Skeletal muscle satellite cell (primary cell): ENCODE measurements at regions not wholly inside any gene's neighbourhood (a gene's known extent, or its start where the extent isn't known, plus 50 kb on each side); places are given as distances from the start of the nearest gene placed in this dataset.
"Not testable (repeated sequence)": the region's sequence is repeated elsewhere in the genome, so short reads cannot be mapped to it uniquely, and the experiment has no call there.

Experiments used
- H3K27me3 ChIP-seq: 2 replicates; pipeline ENCODE4 v1.7.0; 2013; ENCODE audit warnings: low read length; ENCODE audit not compliant: control insufficient read depth, insufficient read depth
- H3K36me3 ChIP-seq: 2 replicates; pipeline ENCODE4 v1.7.0; 2013; ENCODE audit warnings: mild to moderate bottlenecking, control low read depth, low read length; ENCODE audit not compliant: insufficient read depth
- H3K4me1 ChIP-seq: 2 replicates; pipeline ENCODE4 v1.7.0; 2013; ENCODE audit warnings: low read length; ENCODE audit not compliant: control insufficient read depth, insufficient read depth
- H3K4me2 ChIP-seq: 2 replicates; pipeline ENCODE4 v1.7.0; 2013; ENCODE audit warnings: mild to moderate bottlenecking, low read length
- H3K4me3 ChIP-seq: 2 replicates; pipeline ENCODE4 v1.7.0; 2013; ENCODE audit warnings: low read length
- H3K9ac ChIP-seq: 2 replicates; pipeline ENCODE4 v1.7.0; 2013; ENCODE audit warnings: mild to moderate bottlenecking, low read depth, low read length, moderate library complexity
- H3K9me3 ChIP-seq: replicated peaks from 2 replicates; pipeline ENCODE4 v1.7.0; 2013; ENCODE audit warnings: mild to moderate bottlenecking, control low read depth, low read length

DNA sequence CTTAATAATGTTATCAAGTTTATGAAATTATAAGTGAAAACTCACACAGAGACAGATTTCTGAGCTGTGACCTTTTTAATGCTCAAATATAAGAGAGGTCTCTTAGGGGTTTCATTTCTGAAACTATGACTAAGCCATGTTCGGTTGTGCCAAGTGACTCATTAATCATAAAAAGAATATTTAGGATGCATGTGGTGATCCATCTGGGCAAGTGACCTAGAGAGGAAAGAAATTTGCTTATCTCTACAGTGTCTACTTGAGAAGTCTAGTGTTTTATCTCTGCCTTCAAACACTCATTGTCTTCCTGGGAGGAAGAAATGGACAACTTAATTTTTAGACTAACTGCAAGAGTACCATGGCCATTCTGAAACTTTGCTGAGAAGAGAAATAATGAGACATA, 545.3 kb upstream of the GRID2 start:
- no peaks in the 10 kb centered on the region for H3K36me3 ChIP-seq
- H3K4me2 ChIP-seq, result no peak overlapping the region
- H3K27me3 ChIP-seq, result no peaks in the 10 kb centered on the region
- no peaks in the 10 kb centered on the region for H3K9me3 ChIP-seq
- no peaks in the 10 kb centered on the region for H3K4me1 ChIP-seq
- no peak overlapping the region for H3K4me3 ChIP-seq
- no peak overlapping the region for H3K9ac ChIP-seq

DNA sequence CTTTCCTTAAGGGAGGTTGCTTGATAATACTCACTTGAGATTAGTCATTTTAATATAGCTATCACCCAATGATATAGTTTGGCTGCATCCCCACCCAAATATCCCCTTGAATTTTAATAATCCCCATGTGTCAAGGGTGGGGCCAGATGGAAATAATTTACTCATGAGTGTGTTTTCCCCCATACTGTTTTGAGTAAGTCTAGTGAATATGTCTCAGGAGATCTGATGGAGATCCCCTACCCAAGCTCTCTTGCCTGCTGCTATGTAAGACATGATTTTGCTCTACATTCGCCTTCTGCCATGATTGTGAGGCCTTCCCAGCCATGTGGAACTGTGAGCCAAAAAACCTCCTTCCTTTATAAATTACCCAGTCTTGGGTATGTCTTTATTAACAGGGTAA, 539.7 kb upstream of the GRID2 start:
- Histone ChIP-seq H3K9me3 (no peaks in the 10 kb centered on the region), H3K36me3 (no peaks in the 10 kb centered on the region), H3K27me3 (no peaks in the 10 kb centered on the region), H3K4me3 (no peak overlapping the region), H3K4me1 (no peaks in the 10 kb centered on the region), H3K9ac (no peak overlapping the region), H3K4me2 (no peak overlapping the region)

DNA sequence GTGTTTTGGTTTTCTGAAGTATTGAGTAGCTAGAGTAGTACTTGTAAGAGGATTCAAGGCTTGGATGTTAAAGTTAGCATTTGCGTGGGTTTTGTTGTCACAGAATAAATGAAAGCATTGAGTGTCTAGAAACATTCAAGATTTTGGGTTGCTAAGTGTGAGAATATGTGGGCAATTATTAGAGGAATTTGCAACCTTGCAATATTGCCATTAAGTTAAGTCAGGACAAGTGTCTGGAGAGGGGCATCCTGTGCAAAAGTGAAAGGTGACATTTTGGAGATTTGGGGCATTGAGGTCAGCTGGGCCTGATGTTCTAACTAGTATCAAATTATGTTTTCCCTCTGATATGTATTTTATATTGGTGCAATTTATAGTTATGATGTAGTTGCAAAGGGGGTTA, 533.9 kb upstream of the GRID2 start:
- H3K9me3 ChIP-seq, result peaks cover 5% of the 10 kb centered on the region
- H3K27me3 ChIP-seq, result no peaks in the 10 kb centered on the region
- no peaks in the 10 kb centered on the region for H3K36me3 ChIP-seq
- no peak overlapping the region for H3K4me3 ChIP-seq
- H3K4me1 ChIP-seq, result no peaks in the 10 kb centered on the region
- no peak overlapping the region for H3K4me2 ChIP-seq
- H3K9ac ChIP-seq, result no peak overlapping the region

DNA sequence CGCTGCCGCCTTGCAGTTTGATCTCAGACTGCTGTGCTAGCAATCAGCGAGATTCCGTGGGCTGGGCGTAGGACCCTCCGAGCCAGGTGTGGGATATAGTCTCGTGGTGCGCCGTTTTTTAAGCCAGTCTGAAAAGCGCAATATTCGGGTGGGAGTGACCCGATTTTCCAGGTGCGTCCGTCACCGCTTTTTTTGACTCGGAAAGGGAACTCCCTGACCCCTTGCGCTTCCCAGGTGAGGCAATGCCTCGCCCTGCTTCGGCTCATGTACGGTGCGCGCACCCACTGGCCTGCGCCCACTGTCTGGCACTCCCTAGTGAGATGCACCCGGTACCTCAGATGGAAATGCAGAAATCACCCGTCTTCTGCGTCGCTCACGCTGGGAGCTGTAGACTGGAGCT, 512.1 kb upstream of the GRID2 start:
- not testable (repeated sequence) for H3K9ac ChIP-seq, H3K4me3 ChIP-seq

DNA sequence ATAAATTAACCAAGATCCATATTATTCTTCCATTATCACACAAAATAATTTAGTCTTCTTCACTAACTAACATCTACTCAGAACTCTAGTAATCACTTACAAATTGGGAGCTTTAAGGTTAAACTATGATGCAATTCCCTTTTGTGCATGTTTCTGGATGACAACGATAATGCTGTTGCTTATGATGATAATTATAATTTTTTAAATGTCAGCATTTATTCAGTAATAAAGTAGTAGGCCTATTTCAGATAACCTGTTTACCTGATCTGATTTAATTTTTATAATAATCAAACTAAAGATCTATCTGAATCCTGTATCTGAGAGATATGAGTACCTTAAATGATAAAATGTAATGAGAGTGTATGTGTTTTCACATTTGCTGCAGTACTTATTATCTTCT, 507.8 kb upstream of the GRID2 start:
- no peak overlapping the region for H3K4me3 ChIP-seq
- H3K27me3 ChIP-seq, result no peaks in the 10 kb centered on the region
- H3K4me2 ChIP-seq, result no peak overlapping the region
- no peaks in the 10 kb centered on the region for H3K36me3 ChIP-seq
- no peaks in the 10 kb centered on the region for H3K9me3 ChIP-seq
- no peaks in the 10 kb centered on the region for H3K4me1 ChIP-seq
- no peak overlapping the region for H3K9ac ChIP-seq

More for the DNA sequence above, 512.1 kb upstream of the GRID2 start:
- H3K9me3 ChIP-seq, H3K4me2 ChIP-seq, H3K36me3 ChIP-seq, H3K4me1 ChIP-seq, H3K27me3 ChIP-seq: not testable (repeated sequence)

DNA sequence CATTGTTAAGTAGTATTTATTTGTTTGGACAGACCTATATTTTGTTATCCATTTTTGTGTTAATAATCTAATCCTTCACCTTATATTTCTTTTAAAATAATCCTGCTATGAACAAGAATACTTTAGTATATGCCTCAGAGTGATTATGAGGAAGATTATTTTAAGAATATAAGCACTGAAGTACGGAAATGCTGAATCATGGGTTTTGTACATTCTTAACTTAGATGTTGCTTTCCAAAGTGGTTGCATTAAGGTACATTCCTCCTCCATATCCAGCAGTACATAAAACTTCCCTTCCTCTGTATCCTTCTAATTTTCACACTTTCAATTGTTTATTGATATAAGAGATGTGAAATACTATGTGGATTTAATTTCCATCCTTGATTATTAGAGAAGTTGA, 491.4 kb upstream of the GRID2 start:
- Histone ChIP-seq H3K9me3 (no peaks in the 10 kb centered on the region), H3K4me2 (no peak overlapping the region), H3K4me1 (no peaks in the 10 kb centered on the region), H3K9ac (no peak overlapping the region), H3K4me3 (no peak overlapping the region), H3K27me3 (no peaks in the 10 kb centered on the region), H3K36me3 (no peaks in the 10 kb centered on the region)

DNA sequence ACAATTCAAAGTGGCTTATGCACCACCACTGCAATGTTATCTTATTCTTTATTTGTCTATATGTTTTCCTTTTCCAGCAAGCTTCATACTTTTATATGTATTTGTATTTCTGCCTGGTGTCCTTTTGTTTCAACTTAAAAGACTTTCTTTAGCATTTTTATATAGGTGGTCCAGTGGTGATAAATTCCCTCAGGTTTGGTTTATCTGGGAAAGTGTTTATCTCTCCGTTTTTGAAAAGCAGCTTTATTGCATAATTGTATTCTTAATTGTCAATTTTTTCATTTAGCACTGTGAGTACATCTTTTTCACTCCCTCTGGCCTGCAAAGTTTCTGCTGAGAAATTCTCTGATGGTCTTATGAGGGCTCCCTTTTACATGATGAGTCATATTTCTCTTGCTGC, 479.0 kb upstream of the GRID2 start:
- no peaks in the 10 kb centered on the region for H3K27me3 ChIP-seq
- no peak overlapping the region for H3K4me3 ChIP-seq
- no peaks in the 10 kb centered on the region for H3K4me1 ChIP-seq
- no peaks in the 10 kb centered on the region for H3K36me3 ChIP-seq
- peaks cover 4% of the 10 kb centered on the region for H3K9me3 ChIP-seq
- no peak overlapping the region for H3K9ac ChIP-seq
- H3K4me2 ChIP-seq, result no peak overlapping the region

DNA sequence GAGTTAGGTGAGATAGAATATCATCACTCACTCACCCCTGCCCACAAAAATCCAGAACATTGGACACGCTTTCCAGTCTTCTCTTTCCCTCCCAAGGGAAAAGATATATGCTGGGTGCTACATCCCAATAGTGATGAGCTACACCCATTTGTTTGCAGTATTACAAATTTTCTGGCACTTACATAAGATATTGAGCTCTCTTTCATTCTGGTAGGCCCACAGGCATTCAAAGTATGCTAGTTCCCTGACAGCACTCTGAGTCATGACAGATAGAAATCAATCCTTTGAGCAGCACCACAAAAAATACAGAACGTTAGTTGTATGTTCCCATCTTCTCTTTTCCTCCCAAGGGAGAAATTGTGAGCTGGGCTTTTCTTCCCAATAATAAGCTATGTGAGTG, 477.6 kb upstream of the GRID2 start:
- H3K36me3 ChIP-seq, result no peaks in the 10 kb centered on the region
- H3K4me3 ChIP-seq, result no peak overlapping the region
- H3K4me1 ChIP-seq, result no peaks in the 10 kb centered on the region
- H3K9ac ChIP-seq, result no peak overlapping the region
- H3K27me3 ChIP-seq, result no peaks in the 10 kb centered on the region
- no peak overlapping the region for H3K4me2 ChIP-seq
- H3K9me3 ChIP-seq, result peaks cover 4% of the 10 kb centered on the region

DNA sequence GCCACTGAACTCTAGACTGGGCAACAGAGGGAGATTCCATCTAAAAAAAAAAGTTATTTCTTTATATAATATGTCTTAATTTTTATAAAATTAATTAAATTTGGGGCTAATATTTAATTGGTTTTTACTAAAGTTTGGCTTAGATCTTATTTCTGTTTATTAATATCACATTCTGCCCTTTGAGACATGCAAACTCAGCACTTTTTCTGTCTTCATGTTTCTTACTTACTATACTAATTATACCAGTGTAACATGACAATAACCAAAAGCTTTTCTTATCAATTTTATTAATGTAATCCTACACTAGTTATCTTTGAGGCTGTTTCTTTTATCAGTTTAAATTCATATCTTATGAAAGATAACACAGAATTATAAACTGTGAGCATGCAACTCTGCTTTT, 475.9 kb upstream of the GRID2 start:
- no peaks in the 10 kb centered on the region for H3K4me1 ChIP-seq

DNA sequence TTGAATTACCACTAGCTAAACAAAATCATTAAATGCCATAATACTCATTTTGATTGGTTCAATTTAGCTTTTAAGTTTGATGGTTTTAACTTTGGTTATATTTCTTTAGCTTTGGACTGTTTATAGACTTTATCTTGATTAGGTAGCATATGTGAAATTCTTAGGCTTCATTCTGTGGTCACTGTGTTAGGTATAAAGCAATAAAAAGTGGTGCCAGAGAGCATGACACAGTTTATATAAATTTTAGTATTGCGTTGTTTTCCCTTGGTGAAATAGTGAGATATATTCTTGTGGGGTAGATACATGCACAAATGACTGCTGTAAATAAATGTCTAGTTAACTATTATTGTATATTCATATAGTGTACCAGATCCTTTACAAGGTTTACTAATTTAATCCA, 474.2 kb upstream of the GRID2 start:
- no peaks in the 10 kb centered on the region for H3K36me3 ChIP-seq
- no peak overlapping the region for H3K4me3 ChIP-seq
- H3K27me3 ChIP-seq, result no peaks in the 10 kb centered on the region
- H3K4me1 ChIP-seq, result no peaks in the 10 kb centered on the region
- no peak overlapping the region for H3K9ac ChIP-seq
- H3K9me3 ChIP-seq, result peaks cover 5% of the 10 kb centered on the region
- H3K4me2 ChIP-seq, result no peak overlapping the region

More for the DNA sequence above, 475.9 kb upstream of the GRID2 start:
- H3K9me3 ChIP-seq, result peaks cover under 1% of the 10 kb centered on the region
- no peak overlapping the region for H3K9ac ChIP-seq
- H3K36me3 ChIP-seq, result no peaks in the 10 kb centered on the region
- no peak overlapping the region for H3K4me2 ChIP-seq
- no peak overlapping the region for H3K4me3 ChIP-seq
- H3K27me3 ChIP-seq, result no peaks in the 10 kb centered on the region

DNA sequence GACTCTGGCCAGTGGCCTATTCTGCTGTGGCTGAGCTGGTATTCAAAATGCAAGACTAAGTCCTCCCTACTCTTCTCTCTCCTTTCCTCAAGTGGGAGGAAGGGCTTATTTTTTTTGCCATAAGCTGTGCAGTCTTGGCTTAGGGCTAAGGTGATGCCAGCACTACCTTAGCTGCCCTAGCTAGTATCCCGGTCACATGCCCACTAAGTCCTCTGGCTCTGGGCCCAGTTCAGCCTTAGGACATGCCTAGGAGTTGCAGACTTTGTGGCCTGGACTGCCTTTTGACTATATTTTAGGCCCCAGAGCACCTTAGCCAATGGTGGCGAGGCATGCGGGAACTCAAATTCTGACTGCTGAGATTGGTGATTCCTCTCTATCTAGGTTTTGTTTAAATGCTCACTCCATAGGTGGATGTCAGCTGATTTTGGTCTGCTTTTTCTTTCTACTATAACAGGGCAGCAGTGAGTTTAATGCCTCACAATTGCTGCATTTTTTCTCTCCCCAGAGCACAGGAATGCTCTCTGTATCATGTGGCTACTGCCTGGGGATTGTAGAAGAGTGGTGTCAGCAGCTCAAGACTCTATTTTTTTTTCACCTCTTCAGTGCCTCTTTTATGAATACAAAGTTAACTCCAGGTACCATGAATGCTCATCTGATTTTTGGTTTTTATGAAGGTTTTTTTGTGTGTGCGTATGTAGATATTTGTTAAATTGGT, 472.9 kb upstream of the GRID2 start:
- H3K27me3 ChIP-seq, result no peaks in the 10 kb centered on the region
- no peaks in the 10 kb centered on the region for H3K4me1 ChIP-seq
- H3K4me3 ChIP-seq, result no peak overlapping the region
- peaks cover 9% of the 10 kb centered on the region for H3K9me3 ChIP-seq
- H3K36me3 ChIP-seq, result no peaks in the 10 kb centered on the region
- H3K4me2 ChIP-seq, result no peak overlapping the region
- no peak overlapping the region for H3K9ac ChIP-seq

DNA sequence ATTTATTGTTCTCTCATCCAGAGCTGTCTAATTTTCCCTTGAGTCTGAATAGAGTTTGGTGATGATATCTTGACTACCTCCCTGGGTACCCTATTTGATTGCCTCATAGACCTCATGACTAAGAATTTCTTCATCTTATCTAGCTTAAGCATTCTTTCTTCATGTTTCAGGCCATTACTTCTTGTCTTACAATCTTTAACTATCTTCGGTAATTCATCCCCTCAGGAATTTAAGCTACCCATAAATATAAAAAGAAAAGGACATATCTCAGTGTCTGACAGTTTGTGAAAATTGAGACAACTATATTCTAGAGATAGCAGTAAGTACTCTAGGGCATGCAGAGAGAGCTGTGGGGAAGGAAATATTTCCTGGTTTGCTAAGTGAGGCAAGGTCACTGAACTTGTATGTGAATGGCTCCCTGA, 466.1 kb upstream of the GRID2 start:
- no peak overlapping the region for H3K4me3 ChIP-seq
- H3K9me3 ChIP-seq, result peaks cover 9% of the 10 kb centered on the region
- no peak overlapping the region for H3K9ac ChIP-seq
- H3K4me1 ChIP-seq, result no peaks in the 10 kb centered on the region
- no peaks in the 10 kb centered on the region for H3K27me3 ChIP-seq
- no peaks in the 10 kb centered on the region for H3K36me3 ChIP-seq
- H3K4me2 ChIP-seq, result no peak overlapping the region
